PFSK-1 (cell line): ENCODE measurements at regions not wholly inside any gene's neighbourhood (a gene's known extent, or its start where the extent isn't known, plus 50 kb on each side); places are given as distances from the start of the nearest gene placed in this dataset.

Experiments used
- POLR2AphosphoS5 ChIP-seq: IDR thresholded peaks from 2 replicates; pipeline ENCODE4 v1.6.1; 2012; ENCODE audit warnings: low read depth, mild to moderate bottlenecking, control low read depth, low read length, moderate library complexity
- REST ChIP-seq, 2 experiments: IDR thresholded peaks; 2 replicates each; pipeline versions ENCODE4 v1.6.1 to v1.8.0; 2011 to 2012; ENCODE audit warnings: low read depth in 2 of 2, low read length in 2 of 2, control low read depth in 1 of 2, inconsistent platforms in 1 of 2, mild to moderate bottlenecking in 1 of 2, moderate library complexity in 1 of 2; ENCODE audit not compliant: insufficient read depth in 1 of 2

- TF ChIP-seq REST (IDR thresholded peaks at IDR 0.05; ENCODE audit: insufficient read depth in 1 of 2, low read depth in 2 of 2, low read length in 2 of 2) (no peak), POLR2AphosphoS5 (no peak)
Measured at GRCh38 chr3:181919375-181919774, 207.7 kb downstream of the SOX2 start.
